ENCODE measurements at regions not wholly inside any gene's neighbourhood (a gene's known extent, or its start where the extent isn't known, plus 50 kb on each side); places are given as distances from the start of the nearest gene placed in this dataset.
"Not testable (repeated sequence)": the region's sequence is repeated elsewhere in the genome, so short reads cannot be mapped to it uniquely, and the experiment has no call there.

GRCh38 chr5:68070591-68071281 lies 144.8 kb upstream of the PIK3R1 start:
- peaks cover 2% of the 10 kb centered on the region for H3K36me3 Mint-ChIP-seq (ENCODE audit: unreplicated experiment)
- H3K4me1 Mint-ChIP-seq (ENCODE audit: unreplicated experiment): peaks cover 13% of the 10 kb centered on the region
- no peak for DNase-seq (ENCODE audit: extremely low spot score, unreplicated experiment)
- H3K4me3 Mint-ChIP-seq (ENCODE audit: unreplicated experiment): no peak overlapping the region
- peaks cover 11% of the 10 kb centered on the region for H3K9me3 Mint-ChIP-seq (ENCODE audit: unreplicated experiment)
- H3K27me3 Mint-ChIP-seq (ENCODE audit: unreplicated experiment): no peaks in the 10 kb centered on the region
- H3K27ac Mint-ChIP-seq (ENCODE audit: unreplicated experiment): no peak overlapping the region
- TF ChIP-seq CTCF (IDR thresholded peaks at IDR 0.05): no peak

GRCh38 chr5:68067976-68068603 lies 147.5 kb upstream of the PIK3R1 start:
- Mint-ChIP-seq H3K9me3 (ENCODE audit: unreplicated experiment) (peaks cover 15% of the 10 kb centered on the region), H3K27ac (ENCODE audit: unreplicated experiment) (no peak overlapping the region), H3K4me3 (ENCODE audit: unreplicated experiment) (no peak overlapping the region), H3K27me3 (ENCODE audit: unreplicated experiment) (no peaks in the 10 kb centered on the region), H3K4me1 (ENCODE audit: unreplicated experiment) (peaks cover 13% of the 10 kb centered on the region), H3K36me3 (ENCODE audit: unreplicated experiment) (peaks cover 2% of the 10 kb centered on the region)
- no peak for DNase-seq (ENCODE audit: extremely low spot score, unreplicated experiment)
- no peak for TF ChIP-seq CTCF (IDR thresholded peaks at IDR 0.05)

GRCh38 chr5:68067291-68067690 lies 148.3 kb upstream of the PIK3R1 start:
- peaks cover 13% of the 10 kb centered on the region for H3K4me1 Mint-ChIP-seq (ENCODE audit: unreplicated experiment)
- no peak overlapping the region for H3K27ac Mint-ChIP-seq (ENCODE audit: unreplicated experiment)
- peaks cover 20% of the 10 kb centered on the region for H3K9me3 Mint-ChIP-seq (ENCODE audit: unreplicated experiment)
- H3K4me3 Mint-ChIP-seq (ENCODE audit: unreplicated experiment): no peak overlapping the region
- peaks cover 6% of the 10 kb centered on the region for H3K27me3 Mint-ChIP-seq (ENCODE audit: unreplicated experiment)
- no peak for TF ChIP-seq CTCF (IDR thresholded peaks at IDR 0.05)
- DNase-seq (ENCODE audit: extremely low spot score, unreplicated experiment): no peak
- H3K36me3 Mint-ChIP-seq (ENCODE audit: unreplicated experiment): peaks cover 6% of the 10 kb centered on the region

- H3K27ac Mint-ChIP-seq (ENCODE audit: unreplicated experiment): no peak overlapping the region
- H3K4me1 Mint-ChIP-seq (ENCODE audit: unreplicated experiment): peaks cover 8% of the 10 kb centered on the region
- no peak for TF ChIP-seq CTCF (IDR thresholded peaks at IDR 0.05)
- no peak overlapping the region for H3K4me3 Mint-ChIP-seq (ENCODE audit: unreplicated experiment)
- H3K36me3 Mint-ChIP-seq (ENCODE audit: unreplicated experiment): peaks cover 7% of the 10 kb centered on the region
- peaks cover 8% of the 10 kb centered on the region for H3K27me3 Mint-ChIP-seq (ENCODE audit: unreplicated experiment)
- peaks cover 27% of the 10 kb centered on the region for H3K9me3 Mint-ChIP-seq (ENCODE audit: unreplicated experiment)
- DNase-seq (ENCODE audit: extremely low spot score, unreplicated experiment): no peak
Measured at GRCh38 chr5:68066277-68066955, 149.1 kb upstream of the PIK3R1 start.

GRCh38 chr5:68065321-68065720 lies 150.2 kb upstream of the PIK3R1 start:
- not testable (repeated sequence) for H3K36me3 Mint-ChIP-seq (ENCODE audit: unreplicated experiment); H3K27me3 Mint-ChIP-seq (ENCODE audit: unreplicated experiment); H3K27ac Mint-ChIP-seq (ENCODE audit: unreplicated experiment); DNase-seq (ENCODE audit: extremely low spot score, unreplicated experiment); H3K4me3 Mint-ChIP-seq (ENCODE audit: unreplicated experiment); H3K4me1 Mint-ChIP-seq (ENCODE audit: unreplicated experiment)
- H3K9me3 Mint-ChIP-seq (ENCODE audit: unreplicated experiment): peaks cover 32% of the 10 kb centered on the region

All from osteocyte (in vitro differentiated cells).